Activated T-cell treated with anti-CD3 and anti-CD28 coated beads for 1 hour (primary cell): ENCODE measurements at regions not wholly inside any gene's neighbourhood (a gene's known extent, or its start where the extent isn't known, plus 50 kb on each side); places are given as distances from the start of the nearest gene placed in this dataset.

Experiments
- DNase-seq: peaks from one replicate; pipeline ENCODE4 v3.0.0-alpha.2; 2020; ENCODE audit warnings: low read depth

- no peak for DNase-seq
Observed at GRCh38 chr20:19807946-19808330, 49.9 kb downstream of the RIN2 start.

- DNase-seq, result no peak
Observed at GRCh38 chr20:19808498-19808897, 50.4 kb downstream of the RIN2 start.

GRCh38 chr20:19809505-19809904 lies 51.4 kb downstream of the RIN2 start:
- no peak for DNase-seq

- DNase-seq, result no peak
Observed at GRCh38 chr20:19811231-19811630, 53.2 kb downstream of the RIN2 start.

GRCh38 chr20:19812056-19812455 lies 54.0 kb downstream of the RIN2 start:
- no peak for DNase-seq

- DNase-seq, result no peak
Observed at GRCh38 chr20:19812696-19813095, 54.6 kb downstream of the RIN2 start.

GRCh38 chr20:19813846-19814640 lies 56.0 kb downstream of the RIN2 start:
- DNase-seq, result no peak

- no peak for DNase-seq
Observed at GRCh38 chr20:19815553-19815991, 57.5 kb downstream of the RIN2 start.

GRCh38 chr20:19816386-19816785 lies 58.3 kb downstream of the RIN2 start:
- DNase-seq, result no peak

- DNase-seq, result no peak
Observed at GRCh38 chr20:19817017-19817416, 59.0 kb downstream of the RIN2 start.

GRCh38 chr20:19819149-19819548 lies 61.1 kb downstream of the RIN2 start:
- DNase-seq, result no peak

GRCh38 chr20:19820555-19821211 lies 62.6 kb downstream of the RIN2 start:
- no peak for DNase-seq

- DNase-seq, result no peak
Observed at GRCh38 chr20:19821606-19822005, 63.5 kb downstream of the RIN2 start.

GRCh38 chr20:19823216-19823615 lies 65.2 kb downstream of the RIN2 start:
- DNase-seq, result no peak

- DNase-seq, result no peak
Observed at GRCh38 chr20:19823971-19824370, 65.9 kb downstream of the RIN2 start.

GRCh38 chr20:19824861-19825260 lies 66.8 kb downstream of the RIN2 start:
- DNase-seq, result no peak

GRCh38 chr20:19826179-19826914 lies 68.3 kb downstream of the RIN2 start:
- DNase-seq, result no peak

- DNase-seq, result no peak
Observed at GRCh38 chr20:19827818-19828217, 69.8 kb downstream of the RIN2 start.

GRCh38 chr20:19828232-19828631 lies 70.2 kb downstream of the RIN2 start:
- DNase-seq, result no peak

- no peak for DNase-seq
Observed at GRCh38 chr20:19830211-19830785, 72.2 kb downstream of the RIN2 start.

- no peak for DNase-seq
Observed at GRCh38 chr20:19832875-19833274, 74.8 kb downstream of the RIN2 start.

- no peak for DNase-seq
Observed at GRCh38 chr20:19833395-19833794, 75.3 kb downstream of the RIN2 start.

- no peak for DNase-seq
Observed at GRCh38 chr20:19834287-19834686, 76.2 kb downstream of the RIN2 start.
